GM23338 (cell line): ENCODE measurements at regions not wholly inside any gene's neighbourhood (a gene's known extent, or its start where the extent isn't known, plus 50 kb on each side); places are given as distances from the start of the nearest gene placed in this dataset.
A peak's percentile ranks its signal among the peaks of the same experiment; 100 is the strongest.

Experiments
- ATAC-seq: fragments of 200-7000 bp; cut with Tn5 transposase; 3 replicates; pipeline ENCODE4 v1.9.1; 2020
- DNase-seq: peaks from one replicate; pipeline ENCODE4 v3.0.0-alpha.2; 2015; ENCODE audit warnings: low spot score
- H2AFZ ChIP-seq: fragments of 200-600 bp; sonication (generic); 2 replicates; pipeline ENCODE4 v1.8.0; 2016; ENCODE audit warnings: antibody characterized with exemption, mild to moderate bottlenecking, moderate library complexity
- H3F3A ChIP-seq: fragments of 200-600 bp; sonication (generic); replicated peaks from 2 replicates; pipeline ENCODE4 v1.8.0; 2017; ENCODE audit warnings: antibody characterized with exemption, mixed run types, low read depth
- H3K27ac ChIP-seq: fragments of 200-600 bp; sonication (generic); 2 replicates; pipeline ENCODE4 v1.6.1; 2016; ENCODE audit warnings: low read depth
- H3K27me3 ChIP-seq: fragments of 200-600 bp; sonication (generic); 2 replicates; pipeline ENCODE4 v1.8.0; 2016; ENCODE audit warnings: mild to moderate bottlenecking, mixed run types, moderate library complexity; ENCODE audit not compliant: insufficient read depth
- H3K36me3 ChIP-seq: fragments of 200-600 bp; sonication (generic); 2 replicates; pipeline ENCODE4 v1.8.0; 2016; ENCODE audit warnings: mild to moderate bottlenecking; ENCODE audit not compliant: insufficient read depth
- H3K4me1 ChIP-seq: fragments of 200-600 bp; sonication (generic); 2 replicates; pipeline ENCODE4 v1.8.0; 2016; ENCODE audit warnings: mild to moderate bottlenecking, moderate library complexity; ENCODE audit not compliant: insufficient read depth
- H3K4me2 ChIP-seq: fragments of 200-600 bp; sonication (generic); 2 replicates; pipeline ENCODE4 v1.7.1; 2017; ENCODE audit warnings: mixed run types
- H3K4me3 ChIP-seq: fragments of 200-600 bp; sonication (generic); 2 replicates; pipeline ENCODE4 v1.6.1; 2016; ENCODE audit warnings: mixed run types
- H3K79me2 ChIP-seq: fragments of 200-600 bp; sonication (generic); replicated peaks from 2 replicates; pipeline ENCODE4 v1.8.0; 2017; ENCODE audit warnings: mild to moderate bottlenecking; ENCODE audit not compliant: insufficient read depth
- H3K9me2 ChIP-seq: fragments of 200-600 bp; sonication (generic); 2 replicates; pipeline ENCODE4 v1.8.0; 2017; ENCODE audit not compliant: insufficient read depth
- H4K20me1 ChIP-seq: fragments of 200-600 bp; sonication (generic); replicated peaks from 2 replicates; pipeline ENCODE4 v1.8.0; 2017; ENCODE audit warnings: mild to moderate bottlenecking; ENCODE audit not compliant: insufficient read depth
- H3K27ac Mint-ChIP-seq: 2 replicates; pipeline ENCODE4 v1.8.0; 2020; ENCODE audit warnings: inconsistent platforms, mild to moderate bottlenecking, moderate library complexity, mixed read lengths
- H3K27me3 Mint-ChIP-seq: 3 replicates; pipeline ENCODE4 v1.8.0; 2022; ENCODE audit warnings: low read depth, mild to moderate bottlenecking, moderate library complexity, mixed read lengths, inconsistent platforms; ENCODE audit not compliant: insufficient read depth, poor library complexity
- H3K36me3 Mint-ChIP-seq: 3 replicates; pipeline ENCODE4 v1.8.0; 2021; ENCODE audit warnings: low read depth, mild to moderate bottlenecking, inconsistent platforms, moderate library complexity, mixed read lengths
- H3K4me1 Mint-ChIP-seq: 3 replicates; pipeline ENCODE4 v1.8.0; 2020; ENCODE audit warnings: mild to moderate bottlenecking, inconsistent platforms, mixed read lengths
- H3K4me3 Mint-ChIP-seq: 3 replicates; pipeline ENCODE4 v1.8.0; 2021; ENCODE audit warnings: moderate library complexity, mild to moderate bottlenecking, inconsistent platforms, mixed read lengths
- H3K9me3 Mint-ChIP-seq: 3 replicates; pipeline ENCODE4 v1.8.0; 2020; ENCODE audit warnings: moderate library complexity, mild to moderate bottlenecking, inconsistent platforms, mixed read lengths
- CTCF ChIP-seq, 2 experiments: fragments of 200-600 bp in 1 of 2; sonication (generic) in 1 of 2; conservative IDR thresholded peaks; 2 replicates each; pipeline versions ENCODE4 v1.5.1 to v1.6.1; 2016 to 2017; ENCODE audit warnings: antibody characterized with exemption in 2 of 2, low read depth in 2 of 2, mild to moderate bottlenecking in 2 of 2, moderate library complexity in 1 of 2
- ETS1 ChIP-seq: IDR thresholded peaks from 2 replicates; pipeline ENCODE4 v1.6.1; 2016; ENCODE audit warnings: antibody characterized with exemption
- EZH2 ChIP-seq: fragments of 200-600 bp; sonication (generic); IDR thresholded peaks from one replicate; pipeline ENCODE4 v1.8.0; 2017; ENCODE audit warnings: antibody characterized with exemption, mild to moderate bottlenecking, low read depth; ENCODE audit not compliant: unreplicated experiment
- EZH2phosphoT487 ChIP-seq: fragments of 200-600 bp; sonication (generic); IDR thresholded peaks from one replicate; pipeline ENCODE4 v1.8.1; 2018; ENCODE audit warnings: antibody characterized with exemption; ENCODE audit not compliant: unreplicated experiment
- JUNB ChIP-seq: IDR thresholded peaks from one replicate; pipeline ENCODE4 v1.6.1; 2016; ENCODE audit warnings: antibody characterized with exemption; ENCODE audit not compliant: unreplicated experiment
- NANOG ChIP-seq: IDR thresholded peaks from 2 replicates; pipeline ENCODE4 v1.6.1; 2016; ENCODE audit warnings: antibody characterized with exemption, borderline replicate concordance
- POLR2AphosphoS5 ChIP-seq: IDR thresholded peaks from 2 replicates; pipeline ENCODE4 v1.6.1; 2016; ENCODE audit warnings: antibody characterized with exemption, low read depth
- REST ChIP-seq: IDR thresholded peaks from one replicate; pipeline ENCODE4 v1.6.1; 2018; ENCODE audit warnings: antibody characterized with exemption; ENCODE audit not compliant: unreplicated experiment
- STAT1 ChIP-seq: IDR thresholded peaks from one replicate; pipeline ENCODE4 v1.6.1; 2016; ENCODE audit warnings: antibody characterized with exemption; ENCODE audit not compliant: unreplicated experiment
- ZNF462 ChIP-seq: fragments of 250-450 bp; sonication (Bioruptor Pico); IDR thresholded peaks from 2 replicates; pipeline ENCODE4 v1.5.0; 2020; ENCODE audit warnings: mild to moderate bottlenecking, moderate library complexity

GRCh38 chr2:58740426-58740825 is 499.3 kb upstream of the FANCL start (continued):
- no peak for TF ChIP-seq REST
- no peak for TF ChIP-seq STAT1
- no peak for TF ChIP-seq EZH2phosphoT487
- TF ChIP-seq POLR2AphosphoS5: no peak
- TF ChIP-seq ETS1: no peak
- no peak for TF ChIP-seq NANOG
- TF ChIP-seq CTCF (conservative IDR thresholded peaks at IDR 0.05; ENCODE audit: low read depth in 2 of 2): no peak

DNA sequence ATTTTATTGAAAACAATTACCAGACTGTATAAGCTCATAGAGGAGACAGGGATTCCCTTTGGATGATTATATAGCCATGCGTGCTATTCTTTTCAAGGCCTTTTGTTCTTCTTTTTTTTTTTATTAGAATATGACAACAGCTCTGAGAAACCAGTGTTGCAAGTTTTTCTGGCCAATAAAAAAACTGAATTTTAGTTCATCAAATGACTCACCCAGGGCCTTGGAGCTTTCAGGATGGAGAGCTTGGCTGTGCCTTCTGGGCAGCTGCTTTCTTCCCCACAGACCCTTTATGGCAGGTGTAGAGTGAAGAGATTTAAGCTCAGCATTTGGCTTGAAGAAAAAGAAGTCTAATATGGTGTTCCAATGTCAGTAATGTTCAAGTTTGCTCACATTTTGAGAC is 497.9 kb upstream of the FANCL start:
- peaks cover 13% of the 10 kb centered on the region; the same call in 1 of the 3 replicates for H3K4me1 Mint-ChIP-seq
- DNase-seq (no peak), ATAC-seq (no peak)
- no peak overlapping the region for H2AFZ ChIP-seq
- H3K4me2 ChIP-seq: no peak overlapping the region
- no peaks in the 10 kb centered on the region; the same call in 1 of the 2 replicates for H4K20me1 ChIP-seq
- no peak overlapping the region for H3K4me3 ChIP-seq
- H3K4me3 Mint-ChIP-seq: no peak overlapping the region
- H3K27ac ChIP-seq: no peak overlapping the region
- H3K27ac Mint-ChIP-seq: peak overlapping the region; percentile 37; the same call in 1 of the 2 replicates
- H3K36me3 Mint-ChIP-seq: no peaks in the 10 kb centered on the region
- H3K9me2 ChIP-seq: peaks cover 5% of the 10 kb centered on the region; the same call in 1 of the 2 replicates
- H3K79me2 ChIP-seq: no peaks in the 10 kb centered on the region
- H3K4me1 ChIP-seq: no peaks in the 10 kb centered on the region
- H3K9me3 Mint-ChIP-seq: no peaks in the 10 kb centered on the region
- H3K27me3 ChIP-seq: no peaks in the 10 kb centered on the region
- peaks cover 2% of the 10 kb centered on the region for H3K27me3 Mint-ChIP-seq
- H3F3A ChIP-seq: no peaks in the 10 kb centered on the region
- H3K36me3 ChIP-seq: no peaks in the 10 kb centered on the region
- TF ChIP-seq EZH2 (no peak), STAT1 (no peak), JUNB (no peak), POLR2AphosphoS5 (no peak), CTCF (conservative IDR thresholded peaks at IDR 0.05; ENCODE audit: low read depth in 2 of 2) (no peak), ZNF462 (no peak), EZH2phosphoT487 (no peak)
